CD4-positive, alpha-beta T cell (primary cell): ENCODE measurements at regions not wholly inside any gene's neighbourhood (a gene's known extent, or its start where the extent isn't known, plus 50 kb on each side); places are given as distances from the start of the nearest gene placed in this dataset.

ENCODE experiments used
- ATAC-seq: fragments of 200-7000 bp; cut with Tn5 transposase; one replicate; pipeline ENCODE4 v1.10.0; 2022; ENCODE audit warnings: mild to moderate bottlenecking; ENCODE audit not compliant: poor library complexity
- CTCF ChIA-PET: fragments of 350-600 bp; sonication (Branson Sonifier 250); formaldehyde crosslinking; loops from one replicate; lab custom pipeline; 2021; ENCODE audit warnings: antibody characterized with exemption, inconsistent platforms; lab: Charles Lee
- POLR2A ChIA-PET: fragments of 350-600 bp; sonication (Branson Sonifier 250); formaldehyde crosslinking; loops from one replicate; lab custom pipeline; 2021; ENCODE audit warnings: antibody characterized with exemption, inconsistent platforms; lab: Charles Lee
- DNase-seq, 14 experiments: peaks; one replicate each; pipeline ENCODE4 v3.0.0-alpha.2; 2013 to 2020; ENCODE audit warnings: mixed read lengths in 2 of 14
- H3K27ac ChIP-seq, 2 donors: one replicate each; pipeline versions ENCODE4 v1.5.1 to v1.7.0; 2013; ENCODE audit warnings: low read length in 2 of 2, low read depth in 1 of 2, mild to moderate bottlenecking in 1 of 2
- H3K27me3 ChIP-seq, 2 experiments: 1 replicate in 1 of 2; 2 replicates in 1 of 2; pipeline versions ENCODE4 v1.6.1 to v1.7.0; 2013; ENCODE audit warnings: low read length in 2 of 2, control low read depth in 1 of 2, mild to moderate bottlenecking in 1 of 2, moderate library complexity in 1 of 2; ENCODE audit not compliant: insufficient read depth in 2 of 2, control insufficient read depth in 1 of 2
- H3K36me3 ChIP-seq: one replicate; pipeline ENCODE4 v1.6.1; 2013; ENCODE audit warnings: low read length, control low read depth; ENCODE audit not compliant: insufficient read depth
- H3K4me1 ChIP-seq: one replicate; pipeline ENCODE4 v1.6.1; 2013; ENCODE audit warnings: low read length, control low read depth; ENCODE audit not compliant: insufficient read depth
- H3K4me3 ChIP-seq: one replicate; pipeline ENCODE4 v1.5.1; 2013; ENCODE audit warnings: mild to moderate bottlenecking, low read length, moderate library complexity
- H3K9me3 ChIP-seq, 2 experiments: 1 replicate in 1 of 2; 2 replicates in 1 of 2; pipeline versions ENCODE4 v1.6.1 to v1.7.0; 2013; ENCODE audit warnings: low read length in 2 of 2, mild to moderate bottlenecking in 2 of 2, control low read depth in 1 of 2, moderate library complexity in 1 of 2; ENCODE audit not compliant: control insufficient read depth in 1 of 2, insufficient read depth in 1 of 2
- H3K27ac Mint-ChIP-seq: one replicate; pipeline ENCODE4 v1.8.0; 2020; ENCODE audit warnings: mixed read lengths
- H3K27me3 Mint-ChIP-seq: one replicate; pipeline ENCODE4 v1.8.0; 2021; ENCODE audit warnings: mixed read lengths
- H3K36me3 Mint-ChIP-seq: one replicate; pipeline ENCODE4 v1.8.0; 2021; ENCODE audit warnings: low read depth, mixed read lengths
- H3K4me1 Mint-ChIP-seq: one replicate; pipeline ENCODE4 v1.8.0; 2021; ENCODE audit warnings: low read depth, mixed read lengths
- H3K4me3 Mint-ChIP-seq: one replicate; pipeline ENCODE4 v1.8.0; 2020; ENCODE audit warnings: mild to moderate bottlenecking, mixed read lengths
- H3K9me3 Mint-ChIP-seq: one replicate; pipeline ENCODE4 v1.8.0; 2020; ENCODE audit warnings: mixed read lengths
- intact Hi-C, 2 experiments: fragments of 100-400 bp; cut with DNase I in 1 of 2; cut with micrococcal nuclease in 1 of 2; formaldehyde crosslinking; loops; one replicate each; pipeline versions ENCODE4 v1.15.1 to v1.9.0; 2023 to 2025; cut with DNase I, micrococcal nuclease
- TF ChIP-seq, protein P1 (sequence below): fragments of 200-600 bp; IDR thresholded peaks from one replicate; pipeline ENCODE4 v1.8.0; 2022; ENCODE audit warnings: antibody characterized with exemption, mild to moderate bottlenecking

DNA sequence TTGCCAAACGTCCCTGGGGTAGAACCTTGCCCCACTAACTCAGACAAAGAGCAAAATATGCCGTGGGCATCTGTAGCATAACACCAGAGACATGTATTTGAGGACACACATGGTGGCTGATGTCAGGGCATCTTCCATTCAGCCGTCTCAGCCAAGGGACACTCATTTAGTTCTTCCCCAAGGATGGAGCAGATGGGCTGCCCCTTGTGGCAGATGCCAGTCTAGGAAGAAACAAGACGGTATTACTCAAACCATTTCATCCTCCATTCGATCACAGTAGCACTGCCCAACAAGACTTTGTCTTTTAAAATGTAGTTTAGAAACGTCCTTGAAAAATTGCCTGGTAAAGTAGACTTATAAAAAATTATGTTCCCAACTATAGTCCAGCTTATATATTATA lies 937.6 kb upstream of the EEF2KMT start:
- intact Hi-C loops: no loop called here
- TF ChIP-seq, protein P1, sequence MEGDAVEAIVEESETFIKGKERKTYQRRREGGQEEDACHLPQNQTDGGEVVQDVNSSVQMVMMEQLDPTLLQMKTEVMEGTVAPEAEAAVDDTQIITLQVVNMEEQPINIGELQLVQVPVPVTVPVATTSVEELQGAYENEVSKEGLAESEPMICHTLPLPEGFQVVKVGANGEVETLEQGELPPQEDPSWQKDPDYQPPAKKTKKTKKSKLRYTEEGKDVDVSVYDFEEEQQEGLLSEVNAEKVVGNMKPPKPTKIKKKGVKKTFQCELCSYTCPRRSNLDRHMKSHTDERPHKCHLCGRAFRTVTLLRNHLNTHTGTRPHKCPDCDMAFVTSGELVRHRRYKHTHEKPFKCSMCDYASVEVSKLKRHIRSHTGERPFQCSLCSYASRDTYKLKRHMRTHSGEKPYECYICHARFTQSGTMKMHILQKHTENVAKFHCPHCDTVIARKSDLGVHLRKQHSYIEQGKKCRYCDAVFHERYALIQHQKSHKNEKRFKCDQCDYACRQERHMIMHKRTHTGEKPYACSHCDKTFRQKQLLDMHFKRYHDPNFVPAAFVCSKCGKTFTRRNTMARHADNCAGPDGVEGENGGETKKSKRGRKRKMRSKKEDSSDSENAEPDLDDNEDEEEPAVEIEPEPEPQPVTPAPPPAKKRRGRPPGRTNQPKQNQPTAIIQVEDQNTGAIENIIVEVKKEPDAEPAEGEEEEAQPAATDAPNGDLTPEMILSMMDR: no peak
- H3K27me3 Mint-ChIP-seq: no peaks in the 10 kb centered on the region
- peaks cover 3% of the 10 kb centered on the region for H3K9me3 Mint-ChIP-seq
- Histone ChIP-seq H3K27me3 (no peaks in the 10 kb centered on the region), H3K9me3 (peaks cover 0 to 10% of the 10 kb centered on the region in 2 experiments), H3K4me3 (no peak overlapping the region), H3K4me1 (no peaks in the 10 kb centered on the region), H3K36me3 (no peaks in the 10 kb centered on the region), H3K27ac (no peak overlapping the region)
- ATAC-seq: no peak
- ChIA-PET CTCF (no interaction called here), POLR2A (no interaction called here)
- no peaks in the 10 kb centered on the region for H3K36me3 Mint-ChIP-seq
- no peak for DNase-seq
- no peaks in the 10 kb centered on the region for H3K4me1 Mint-ChIP-seq
- H3K4me3 Mint-ChIP-seq: no peak overlapping the region
- no peak overlapping the region for H3K27ac Mint-ChIP-seq

DNA sequence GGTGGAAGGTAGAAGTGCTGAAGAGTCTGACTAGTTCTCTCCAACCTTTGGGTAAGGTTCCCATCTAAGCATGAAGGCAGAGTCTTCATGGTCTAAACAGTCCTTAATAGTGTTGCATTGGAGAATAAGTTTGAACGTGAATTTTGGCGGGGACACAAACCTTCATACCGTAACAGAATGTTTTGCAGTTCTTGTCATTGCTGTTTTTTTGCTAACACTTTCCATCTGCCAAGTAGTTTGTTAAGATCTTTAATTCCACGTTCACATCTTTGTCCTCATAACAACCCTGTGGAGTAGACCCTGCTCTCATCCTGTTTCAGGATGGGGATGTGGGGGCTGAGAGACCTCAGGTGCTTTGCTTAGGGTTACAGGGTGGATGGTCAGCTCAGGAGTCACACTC lies 936.9 kb upstream of the EEF2KMT start:
- H3K36me3 Mint-ChIP-seq: no peaks in the 10 kb centered on the region
- no peak overlapping the region for H3K27ac Mint-ChIP-seq
- TF ChIP-seq, protein P1: no peak
- peaks cover 2% of the 10 kb centered on the region for H3K9me3 Mint-ChIP-seq
- Histone ChIP-seq H3K4me3 (no peak overlapping the region), H3K27me3 (no peaks in the 10 kb centered on the region), H3K27ac (no peak overlapping the region), H3K4me1 (no peaks in the 10 kb centered on the region), H3K9me3 (peaks cover 0 to 10% of the 10 kb centered on the region in 2 experiments), H3K36me3 (no peaks in the 10 kb centered on the region)
- CTCF ChIA-PET: no interaction called here
- DNase-seq (no peak), ATAC-seq (no peak)
- no peaks in the 10 kb centered on the region for H3K27me3 Mint-ChIP-seq
- intact Hi-C loops: no loop called here
- H3K4me1 Mint-ChIP-seq: no peaks in the 10 kb centered on the region
- H3K4me3 Mint-ChIP-seq: no peak overlapping the region
- POLR2A ChIA-PET: no interaction called here

DNA sequence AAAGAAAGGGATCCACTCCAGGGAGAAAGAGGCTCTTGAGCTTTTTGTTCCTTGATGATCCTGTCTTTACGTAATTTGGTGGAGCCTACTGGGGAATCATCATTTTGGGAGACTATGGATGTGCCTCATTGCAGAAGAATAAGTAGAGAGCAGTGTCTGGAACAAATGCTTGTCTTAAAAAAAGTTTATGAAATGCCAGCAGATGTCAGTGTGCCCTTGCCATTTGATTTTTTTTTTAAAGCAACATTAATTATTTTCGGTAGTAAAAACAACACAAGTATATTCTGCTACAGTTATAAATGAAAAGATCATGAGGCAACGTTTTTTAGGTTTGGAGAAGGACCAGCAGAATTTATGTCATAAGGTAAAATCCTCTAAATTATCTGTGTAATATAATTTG lies 934.8 kb upstream of the EEF2KMT start:
- Histone ChIP-seq H3K27me3 (no peaks in the 10 kb centered on the region), H3K9me3 (peaks cover 0 to 10% of the 10 kb centered on the region in 2 experiments), H3K27ac (no peak overlapping the region), H3K4me3 (no peak overlapping the region), H3K4me1 (no peaks in the 10 kb centered on the region), H3K36me3 (no peaks in the 10 kb centered on the region)
- Mint-ChIP-seq H3K9me3 (peaks cover 2% of the 10 kb centered on the region), H3K4me3 (no peak overlapping the region), H3K4me1 (no peaks in the 10 kb centered on the region), H3K27me3 (no peaks in the 10 kb centered on the region), H3K27ac (no peak overlapping the region), H3K36me3 (no peaks in the 10 kb centered on the region)
- CTCF ChIA-PET: no interaction called here
- intact Hi-C loops: no loop called here
- POLR2A ChIA-PET: no interaction called here
- ATAC-seq (no peak), DNase-seq (no peak)
- TF ChIP-seq, protein P1: no peak
